ENCODE measurements at regions not wholly inside any gene's neighbourhood (a gene's known extent, or its start where the extent isn't known, plus 50 kb on each side); places are given as distances from the start of the nearest gene placed in this dataset.

GRCh38 chr2:2787301-2787907, 456.3 kb upstream of the MYT1L start:
- no peaks in the 10 kb centered on the region for H3K36me3 ChIP-seq
- intact Hi-C loops (cut with DNase I): no loop called here
- DNase-seq (ENCODE audit: low spot score in 2 of 2): no peak
- no peaks in the 10 kb centered on the region for H3K27me3 ChIP-seq
- no peak for TF ChIP-seq CTCF (IDR thresholded peaks at IDR 0.05)
- H3K9me3 ChIP-seq: no peaks in the 10 kb centered on the region
- no peaks in the 10 kb centered on the region for H3K4me1 ChIP-seq
- no peak overlapping the region for H3K4me3 ChIP-seq
- no peak overlapping the region for H3K27ac ChIP-seq

GRCh38 chr2:2782007-2782406, 450.9 kb upstream of the MYT1L start:
- TF ChIP-seq CTCF (IDR thresholded peaks at IDR 0.05): no peak
- H3K27ac ChIP-seq: no peak overlapping the region
- H3K27me3 ChIP-seq: no peaks in the 10 kb centered on the region
- H3K36me3 ChIP-seq: no peaks in the 10 kb centered on the region
- intact Hi-C loops (cut with DNase I): no loop called here
- H3K4me3 ChIP-seq: no peak overlapping the region
- DNase-seq (ENCODE audit: low spot score in 2 of 2): no peak
- H3K9me3 ChIP-seq: no peaks in the 10 kb centered on the region
- no peaks in the 10 kb centered on the region for H3K4me1 ChIP-seq

GRCh38 chr2:2779727-2780126, 448.7 kb upstream of the MYT1L start:
- Histone ChIP-seq H3K9me3 (no peaks in the 10 kb centered on the region), H3K27me3 (no peaks in the 10 kb centered on the region), H3K36me3 (no peaks in the 10 kb centered on the region), H3K4me3 (no peak overlapping the region), H3K4me1 (no peaks in the 10 kb centered on the region), H3K27ac (no peak overlapping the region)
- intact Hi-C loops (cut with DNase I): no loop called here
- TF ChIP-seq CTCF (IDR thresholded peaks at IDR 0.05): no peak
- peak in 1 of 2 donors; percentile 33 for DNase-seq (ENCODE audit: low spot score in 2 of 2)

GRCh38 chr2:2777876-2778275, 446.8 kb upstream of the MYT1L start:
- no peaks in the 10 kb centered on the region for H3K27me3 ChIP-seq
- H3K27ac ChIP-seq: no peak overlapping the region
- intact Hi-C loops (cut with DNase I): no loop called here
- DNase-seq (ENCODE audit: low spot score in 2 of 2): no peak
- H3K4me1 ChIP-seq: no peaks in the 10 kb centered on the region
- H3K9me3 ChIP-seq: no peaks in the 10 kb centered on the region
- no peak overlapping the region for H3K4me3 ChIP-seq
- H3K36me3 ChIP-seq: no peaks in the 10 kb centered on the region
- no peak for TF ChIP-seq CTCF (IDR thresholded peaks at IDR 0.05)

GRCh38 chr2:2777213-2777612, 446.1 kb upstream of the MYT1L start:
- intact Hi-C loops (cut with DNase I): no loop called here
- no peak for TF ChIP-seq CTCF (IDR thresholded peaks at IDR 0.05)
- no peak for DNase-seq (ENCODE audit: low spot score in 2 of 2)

GRCh38 chr2:2775018-2775417, 443.9 kb upstream of the MYT1L start:
- H3K4me1 ChIP-seq: no peaks in the 10 kb centered on the region
- no peak for DNase-seq (ENCODE audit: low spot score in 2 of 2)
- no peaks in the 10 kb centered on the region for H3K27me3 ChIP-seq
- no peak for TF ChIP-seq CTCF (IDR thresholded peaks at IDR 0.05)
- no peaks in the 10 kb centered on the region for H3K9me3 ChIP-seq
- no peaks in the 10 kb centered on the region for H3K36me3 ChIP-seq
- no peak overlapping the region for H3K27ac ChIP-seq
- intact Hi-C loops (cut with DNase I): no loop called here
- no peak overlapping the region for H3K4me3 ChIP-seq

More at GRCh38 chr2:2777213-2777612, 446.1 kb upstream of the MYT1L start:
- no peaks in the 10 kb centered on the region for H3K4me1 ChIP-seq
- H3K27me3 ChIP-seq: no peaks in the 10 kb centered on the region
- no peak overlapping the region for H3K4me3 ChIP-seq
- no peaks in the 10 kb centered on the region for H3K9me3 ChIP-seq
- no peaks in the 10 kb centered on the region for H3K36me3 ChIP-seq
- H3K27ac ChIP-seq: no peak overlapping the region
